GM19395 (cell line): ENCODE measurements at regions not wholly inside any gene's neighbourhood (a gene's known extent, or its start where the extent isn't known, plus 50 kb on each side); places are given as distances from the start of the nearest gene placed in this dataset.
"Not testable (repeated sequence)": the region's sequence is repeated elsewhere in the genome, so short reads cannot be mapped to it uniquely, and the experiment has no call there.

Experiments
- ATAC-seq: cut with Tn5 transposase; IDR thresholded peaks from one replicate; pipeline ENCODE4 v1.9.1; 2021; ENCODE audit warnings: mild to moderate bottlenecking, moderate library complexity; ENCODE audit not compliant: unreplicated experiment

GRCh38 chr11:97732011-97732632, 1288.6 kb upstream of the CNTN5 start:
- no peak for ATAC-seq

DNA sequence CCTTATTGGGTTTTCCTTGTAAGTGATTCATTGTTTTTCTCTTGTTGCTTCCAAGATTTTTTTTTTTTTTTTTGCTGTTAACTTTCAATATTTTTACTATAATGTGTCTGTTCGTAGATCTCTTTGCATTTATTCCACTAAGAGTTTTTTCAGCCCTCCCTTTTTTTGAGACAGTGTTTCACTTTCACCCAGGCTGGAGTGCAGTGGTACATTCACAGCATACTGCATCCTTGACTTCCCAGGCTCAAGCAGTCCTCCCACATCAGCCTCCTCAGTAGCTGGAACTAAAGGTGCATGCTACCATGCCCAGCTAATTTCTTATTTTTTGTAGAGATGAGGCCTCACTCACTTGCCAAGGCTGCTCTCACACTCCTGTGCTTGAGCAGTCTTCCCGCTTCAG, 1282.0 kb upstream of the CNTN5 start:
- ATAC-seq: no peak

- no peak for ATAC-seq
Measured at GRCh38 chr11:97739932-97740800, 1280.6 kb upstream of the CNTN5 start.

GRCh38 chr11:97740801-97741151, 1280.0 kb upstream of the CNTN5 start:
- no peak for ATAC-seq

DNA sequence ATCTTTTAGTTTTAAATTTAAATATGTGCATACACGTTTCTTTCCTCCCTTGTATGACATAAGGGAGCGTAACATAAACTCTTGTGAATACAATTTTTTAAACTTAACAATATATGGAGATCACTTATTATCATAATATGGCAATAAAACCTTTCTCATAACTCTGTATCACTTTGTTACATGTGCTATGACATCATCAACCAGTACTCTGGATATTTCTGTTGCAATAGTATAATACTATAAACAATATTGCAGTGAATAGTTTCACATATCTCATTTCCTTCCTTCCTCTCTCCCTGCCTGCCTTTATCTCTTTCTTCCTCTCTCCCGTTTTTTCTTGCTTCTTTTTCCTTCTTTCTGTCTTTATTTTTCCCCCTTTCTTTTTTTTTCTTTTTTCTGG, 1278.0 kb upstream of the CNTN5 start:
- ATAC-seq: no peak

- no peak for ATAC-seq
Measured at GRCh38 chr11:97743205-97743742, 1277.5 kb upstream of the CNTN5 start.

- no peak for ATAC-seq
Measured at GRCh38 chr11:97745515-97746050, 1275.2 kb upstream of the CNTN5 start.

- no peak for ATAC-seq
Measured at GRCh38 chr11:97746818-97747217, 1273.9 kb upstream of the CNTN5 start.

GRCh38 chr11:97751405-97751804, 1269.3 kb upstream of the CNTN5 start:
- ATAC-seq: no peak

- ATAC-seq: no peak
Measured at GRCh38 chr11:97751952-97752351, 1268.8 kb upstream of the CNTN5 start.

GRCh38 chr11:97754976-97755375, 1265.8 kb upstream of the CNTN5 start:
- ATAC-seq: no peak

GRCh38 chr11:97756571-97757335, 1264.0 kb upstream of the CNTN5 start:
- ATAC-seq: no peak

DNA sequence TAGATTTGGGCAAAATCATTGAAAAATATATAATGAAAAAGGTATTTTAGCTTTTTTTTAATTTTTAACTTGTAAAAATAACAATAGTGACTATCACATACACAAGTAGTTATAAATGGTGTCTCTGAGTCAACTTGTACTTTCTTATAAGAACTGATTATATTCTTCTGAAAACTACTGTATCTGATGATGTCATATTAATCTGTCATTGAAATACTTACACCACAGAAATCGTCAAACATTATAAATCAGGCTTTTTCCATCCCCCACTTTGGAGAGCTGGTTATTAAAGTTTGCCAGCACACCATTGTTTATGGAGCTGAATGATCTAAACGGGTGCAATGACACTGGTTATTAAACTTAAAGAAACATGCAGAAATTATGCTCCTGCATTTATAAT, 1259.6 kb upstream of the CNTN5 start:
- no peak for ATAC-seq

DNA sequence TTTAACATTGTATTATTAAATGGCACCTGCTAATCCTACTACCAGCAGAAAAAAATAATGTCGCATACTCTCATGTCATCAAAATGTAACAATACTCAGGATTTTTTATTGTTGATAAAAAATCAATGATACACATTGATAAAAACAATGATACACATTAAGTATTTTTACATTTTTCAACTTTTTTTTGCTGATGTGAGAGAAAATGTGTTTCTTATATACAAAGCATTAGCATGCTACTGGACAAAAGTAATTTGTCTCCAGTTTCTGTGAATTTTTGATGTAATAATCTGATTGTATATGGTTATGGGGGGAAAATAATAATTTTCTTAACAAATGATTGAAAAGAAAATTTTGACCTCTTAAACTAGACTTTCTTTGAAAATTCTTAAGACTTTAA, 1256.6 kb upstream of the CNTN5 start:
- no peak for ATAC-seq

GRCh38 chr11:97764605-97765004, 1256.1 kb upstream of the CNTN5 start:
- no peak for ATAC-seq

- ATAC-seq: no peak
Measured at GRCh38 chr11:97770570-97770969, 1250.2 kb upstream of the CNTN5 start.

DNA sequence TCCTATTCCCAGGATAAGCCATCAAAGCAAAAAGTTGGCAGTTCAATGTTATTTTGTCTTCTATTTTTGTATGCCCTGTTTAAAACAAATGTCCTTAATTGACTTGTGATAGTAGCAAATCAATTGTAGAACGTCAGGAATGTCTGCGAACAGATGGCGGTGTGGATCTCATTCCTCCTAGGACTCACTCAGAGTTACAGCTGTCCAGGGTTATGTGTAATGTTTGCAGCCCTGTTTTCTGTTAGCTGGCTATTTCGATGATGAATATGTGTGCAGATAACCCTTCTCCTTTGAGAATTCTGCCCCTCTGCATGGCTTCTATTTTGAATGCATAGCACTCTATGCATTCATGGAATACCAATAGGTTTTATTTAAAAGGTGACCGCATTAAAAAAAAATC, 1248.0 kb upstream of the CNTN5 start:
- ATAC-seq: no peak

DNA sequence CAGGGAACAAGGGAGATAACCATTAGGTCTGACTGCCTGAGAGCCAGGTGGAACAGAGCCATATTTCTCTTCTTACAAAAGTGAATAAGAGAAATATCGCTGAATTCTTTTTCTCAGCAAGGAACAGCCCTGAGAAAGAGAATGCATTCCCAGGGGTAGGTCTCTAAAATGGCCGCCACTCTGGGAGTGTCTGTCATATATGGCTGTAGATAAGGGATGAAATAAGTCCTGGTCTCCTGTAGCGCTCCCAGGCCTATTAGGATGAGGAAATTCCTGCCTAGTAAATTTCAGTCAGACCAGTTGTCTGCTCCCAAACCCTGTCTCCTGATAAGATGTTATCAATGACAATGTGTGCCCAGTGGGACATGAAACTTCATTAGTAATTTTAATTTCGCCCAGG, 1236.4 kb upstream of the CNTN5 start:
- ATAC-seq: not testable (repeated sequence)

- ATAC-seq: no peak
Measured at GRCh38 chr11:97786961-97787360, 1233.8 kb upstream of the CNTN5 start.

DNA sequence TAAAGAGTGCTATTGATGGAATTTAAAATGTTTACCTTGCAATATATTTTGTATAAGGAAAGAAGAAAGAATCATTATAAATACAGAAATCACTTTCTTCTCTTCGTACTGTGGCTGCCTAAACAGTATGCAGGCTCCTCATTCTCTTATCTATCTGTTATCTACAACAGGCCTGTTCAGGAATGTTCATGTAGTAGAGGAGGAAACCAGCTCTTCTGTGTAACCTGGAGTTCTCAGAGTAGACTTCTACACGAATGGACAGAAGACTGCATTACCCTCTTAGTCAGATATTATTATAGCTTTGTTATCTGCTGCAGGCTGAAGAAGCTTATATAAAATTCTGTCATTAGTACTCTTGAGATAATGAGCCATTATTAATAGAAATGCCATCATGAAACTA, 1225.9 kb upstream of the CNTN5 start:
- ATAC-seq: no peak

GRCh38 chr11:97800891-97801290, 1219.9 kb upstream of the CNTN5 start:
- no peak for ATAC-seq
